GM19239 (cell line): ENCODE measurements at regions not wholly inside any gene's neighbourhood (a gene's known extent, or its start where the extent isn't known, plus 50 kb on each side); places are given as distances from the start of the nearest gene placed in this dataset.

Experiments
- DNase-seq: peaks from one replicate; pipeline ENCODE4 v3.0.0; 2011; ENCODE audit warnings: low spot score; ENCODE audit not compliant: insufficient read length
- FAIRE-seq: peaks from 2 replicates; lab custom pipeline; 2011; peaks lifted over from hg19 to GRCh38; lab: Jason Lieb, UNC

DNA sequence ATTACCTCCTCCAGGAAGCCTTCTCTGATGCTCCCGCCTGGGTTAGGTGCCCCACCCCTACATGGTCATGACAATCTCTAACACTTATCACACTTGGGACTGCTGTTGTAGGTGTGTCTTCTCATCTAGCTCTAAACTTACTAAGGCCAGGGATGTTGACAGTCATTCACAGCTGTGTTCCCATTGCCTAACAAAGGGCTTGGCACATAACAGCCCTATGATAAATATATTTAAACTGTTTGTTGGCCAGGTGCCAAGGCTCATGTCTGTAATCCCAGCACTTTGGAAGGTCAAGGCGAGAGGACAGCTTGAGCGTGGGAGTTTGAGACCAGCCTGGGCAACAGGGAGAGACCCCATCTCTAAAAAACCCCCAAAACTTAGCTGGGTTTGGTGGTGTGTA lies 98.8 kb upstream of the RGS6 start:
- FAIRE-seq (no peak), DNase-seq (no peak)

DNA sequence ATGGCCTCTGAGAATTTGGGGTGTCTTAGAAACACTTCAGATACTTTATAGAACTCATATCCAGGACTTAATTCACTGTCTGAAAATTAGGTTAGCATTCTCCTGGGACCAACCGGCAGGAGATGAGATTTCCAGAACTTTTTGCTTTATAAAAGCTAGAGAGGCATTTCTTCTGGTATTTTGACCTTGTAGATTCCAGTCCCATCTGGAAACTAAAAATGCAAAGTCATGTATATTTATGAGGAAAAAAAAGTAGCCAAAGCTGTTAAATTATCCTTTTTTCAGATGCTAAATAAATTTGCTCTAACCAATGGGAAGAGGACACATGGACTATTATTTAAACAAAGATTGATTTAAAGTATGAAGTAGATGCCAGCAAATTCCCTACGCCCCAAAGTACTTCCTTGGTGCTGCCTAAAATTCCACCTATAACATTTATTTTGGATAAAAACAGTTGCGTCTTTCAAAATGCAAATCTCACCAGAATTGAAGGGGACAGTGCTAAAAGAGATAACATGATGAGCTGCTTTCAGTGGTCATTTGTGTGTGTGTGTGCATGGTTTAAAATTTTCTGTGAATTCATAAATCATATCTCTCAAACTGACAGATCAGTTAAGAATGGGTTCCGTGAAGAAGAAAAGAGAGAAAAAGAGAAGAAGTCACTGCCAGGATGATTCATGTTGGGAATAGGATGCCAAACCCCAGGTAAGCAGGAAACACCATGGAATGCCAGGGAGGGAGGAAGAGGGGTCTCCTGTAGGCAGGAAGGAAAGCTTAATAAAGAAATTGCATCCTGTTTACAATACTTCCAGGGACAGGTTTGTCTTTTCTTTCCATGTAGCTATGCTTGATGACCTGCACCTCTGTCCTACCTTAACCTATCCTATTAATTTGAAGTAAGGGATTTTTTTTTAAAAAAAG lies 97.7 kb upstream of the RGS6 start:
- FAIRE-seq (no peak), DNase-seq (no peak)

DNA sequence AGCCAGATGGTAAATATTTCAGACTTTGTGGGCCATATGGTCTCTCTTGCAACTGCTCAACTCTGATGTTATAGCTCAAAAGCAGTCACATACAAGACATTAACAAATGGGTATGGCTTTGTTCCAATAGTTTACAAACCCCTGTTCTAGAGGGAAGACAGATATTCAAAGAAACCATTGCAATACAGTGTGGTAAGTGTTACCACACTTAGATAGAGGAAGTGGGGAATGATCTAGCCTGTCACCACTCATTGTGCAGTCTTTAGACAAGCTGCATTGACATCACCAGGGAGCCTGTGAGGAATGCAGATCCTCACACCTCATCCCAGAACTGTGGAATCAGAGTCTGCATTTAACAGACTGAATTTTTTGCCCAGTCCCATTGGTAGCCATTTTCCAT lies 80.0 kb upstream of the RGS6 start:
- FAIRE-seq = no peak

DNA sequence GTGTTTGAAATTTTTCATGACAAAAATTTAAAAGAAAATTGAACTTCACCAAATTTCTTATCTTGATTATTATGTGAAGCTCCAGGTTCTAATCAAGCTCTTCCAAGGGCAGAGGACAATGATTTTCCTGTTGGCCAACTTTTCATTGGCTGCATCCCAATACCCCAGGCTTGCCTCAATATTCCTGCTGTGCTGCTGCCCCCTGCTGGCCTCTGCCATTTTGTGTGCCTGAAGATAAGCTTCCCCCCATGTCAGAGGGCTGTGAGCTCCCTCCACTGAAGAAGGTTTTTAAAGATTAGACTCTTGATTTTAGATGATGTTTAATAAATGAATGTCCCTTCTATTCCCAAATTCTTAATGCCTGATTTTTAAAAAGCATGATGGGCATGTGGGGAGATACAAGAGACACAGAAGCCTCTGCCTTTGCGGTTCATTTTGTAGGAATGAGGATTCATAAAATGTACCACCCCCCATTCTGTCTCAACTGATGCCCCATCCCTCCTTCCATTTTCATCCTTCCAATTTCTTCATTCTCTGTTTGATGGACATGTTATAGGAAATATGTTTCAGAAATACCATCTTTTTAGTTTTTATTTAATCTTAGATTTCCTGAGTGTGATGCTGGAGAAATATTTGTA lies 76.7 kb upstream of the RGS6 start:
- FAIRE-seq (peak; percentile 94), DNase-seq (peak; percentile 43)

More for the DNA sequence above, 80.0 kb upstream of the RGS6 start:
- no peak for DNase-seq

DNA sequence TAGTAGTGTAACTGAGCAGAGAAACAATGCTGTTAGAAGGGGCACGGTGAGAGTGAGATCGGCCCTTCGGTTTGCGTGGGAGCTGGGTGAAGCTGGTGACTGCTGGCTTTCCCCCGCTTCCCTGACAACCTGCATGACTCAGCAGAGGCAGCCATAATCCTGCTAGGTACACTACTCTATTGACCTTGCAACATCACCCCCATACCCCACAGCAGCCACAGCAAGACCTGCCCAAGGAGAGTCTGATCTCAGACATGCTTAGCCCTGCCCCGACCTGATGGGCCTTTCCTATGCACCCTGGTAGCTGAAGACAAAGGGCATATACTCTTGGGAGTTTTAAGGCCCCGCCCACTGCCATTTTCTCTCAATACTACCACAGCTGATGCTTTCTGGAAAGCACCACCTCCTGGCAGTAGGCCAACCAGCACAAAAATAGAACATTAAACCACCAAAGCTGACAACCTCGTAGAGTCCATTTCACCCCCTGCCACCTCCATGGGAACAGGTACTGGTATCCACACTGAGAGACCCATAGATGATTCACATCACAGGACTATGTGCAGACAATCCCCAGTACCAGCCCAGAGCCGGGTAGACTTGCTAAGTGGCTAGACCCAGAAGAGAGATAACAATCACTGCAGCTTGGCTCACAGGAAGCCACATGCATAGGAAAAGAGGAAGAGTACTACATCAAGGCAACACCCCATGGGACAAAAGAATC lies 75.9 kb upstream of the RGS6 start:
- FAIRE-seq = peak; percentile 59
- DNase-seq = no peak

DNA sequence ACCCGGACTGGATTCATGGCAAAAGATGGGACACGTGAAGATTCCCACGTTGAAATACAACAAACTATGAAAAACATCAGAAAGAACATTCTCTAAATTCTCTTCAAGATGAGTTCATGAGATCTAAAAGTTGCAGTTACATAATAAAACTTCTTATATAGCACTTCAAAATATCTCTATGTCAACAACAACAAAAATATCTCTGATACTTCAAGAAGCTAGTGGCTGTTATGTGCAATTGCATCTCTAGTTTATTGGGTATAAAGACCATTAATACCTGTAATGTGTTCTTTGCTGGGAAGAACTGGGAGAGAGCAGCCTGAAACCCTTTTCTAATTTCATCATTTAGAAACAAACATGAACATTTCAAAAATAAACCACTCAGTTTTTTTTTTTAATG lies 69.2 kb upstream of the RGS6 start:
- DNase-seq (no peak), FAIRE-seq (no peak)

DNA sequence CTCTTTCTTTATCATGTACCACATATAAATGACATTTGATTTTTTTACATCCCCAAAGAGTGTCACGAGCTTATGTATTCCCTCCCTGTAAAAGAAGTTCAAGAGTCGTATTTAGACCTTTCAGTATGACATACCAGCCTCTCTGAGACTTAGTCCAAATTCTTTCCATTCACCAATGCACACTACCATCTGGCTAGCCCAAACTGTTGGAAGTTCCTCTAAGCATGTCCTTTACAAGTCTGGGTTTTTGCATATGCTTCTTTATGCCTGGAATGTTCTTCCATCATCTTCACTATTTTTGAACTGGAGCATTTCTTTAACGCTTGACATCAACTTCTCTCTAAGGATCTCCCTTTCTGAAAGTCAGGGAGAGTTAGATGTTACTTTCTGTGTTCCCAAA lies 68.5 kb upstream of the RGS6 start:
- FAIRE-seq = no peak

More for the DNA sequence above, 68.5 kb upstream of the RGS6 start:
- no peak for DNase-seq
